Stomach (tissue), 4 donors: ENCODE measurements at regions not wholly inside any gene's neighbourhood (a gene's known extent, or its start where the extent isn't known, plus 50 kb on each side); places are given as distances from the start of the nearest gene placed in this dataset.

Experiments used
- CTCF ChIP-seq, 7 experiments: fragments of 450-650 bp in 4 of 7; fragments of 200-600 bp in 3 of 7; sonication (generic) in 3 of 7; IDR thresholded peaks; one replicate each; pipeline ENCODE4 v1.5.1; 2016 to 2019; ENCODE audit warnings: antibody characterized with exemption in 7 of 7, control low read depth in 2 of 7, mild to moderate bottlenecking in 1 of 7
- POLR2A ChIP-seq, 4 donors: fragments of 450-650 bp; IDR thresholded peaks; one replicate each; pipeline ENCODE4 v1.6.1; 2016; ENCODE audit warnings: antibody characterized with exemption in 4 of 4, control low read depth in 2 of 4, mild to moderate bottlenecking in 1 of 4, moderate library complexity in 1 of 4

GRCh38 chr3:71930056-71930991 lies 145.4 kb upstream of the PROK2 start:
- peak in 1 of 7 experiments; percentile 8 for TF ChIP-seq CTCF (IDR thresholded peaks at IDR 0.05)
- no peak for TF ChIP-seq POLR2A (IDR thresholded peaks at IDR 0.05)
